Mucosa of stomach (tissue), 1 donor: ENCODE measurements at regions not wholly inside any gene's neighbourhood (a gene's known extent, or its start where the extent isn't known, plus 50 kb on each side); places are given as distances from the start of the nearest gene placed in this dataset.

ENCODE experiments used
- H3K27me3 ChIP-seq: one replicate; pipeline ENCODE4 v1.7.0; 2013; ENCODE audit warnings: mild to moderate bottlenecking, low read length; ENCODE audit not compliant: control insufficient read depth, insufficient read depth
- H3K36me3 ChIP-seq: one replicate; pipeline ENCODE4 v1.7.0; 2013; ENCODE audit warnings: low read length; ENCODE audit not compliant: control insufficient read depth, insufficient read depth
- H3K4me1 ChIP-seq: one replicate; pipeline ENCODE4 v1.7.0; 2013; ENCODE audit warnings: mild to moderate bottlenecking, low read length; ENCODE audit not compliant: control insufficient read depth, insufficient read depth
- H3K4me3 ChIP-seq: one replicate; pipeline ENCODE4 v1.7.0; 2013; ENCODE audit warnings: low read length
- H3K9ac ChIP-seq: one replicate; pipeline ENCODE4 v1.7.0; 2013; ENCODE audit warnings: mild to moderate bottlenecking, low read length, moderate library complexity
- H3K9me3 ChIP-seq: one replicate; pipeline ENCODE4 v1.7.0; 2013; ENCODE audit warnings: mild to moderate bottlenecking, low read length, moderate library complexity; ENCODE audit not compliant: control insufficient read depth
- donor health status: Pancreatic carcinoma.

- no peak overlapping the region for H3K9ac ChIP-seq
- no peaks in the 10 kb centered on the region for H3K27me3 ChIP-seq
- H3K36me3 ChIP-seq: no peaks in the 10 kb centered on the region
- H3K9me3 ChIP-seq: no peaks in the 10 kb centered on the region
- peaks cover 8% of the 10 kb centered on the region for H3K4me1 ChIP-seq
- H3K4me3 ChIP-seq: no peak overlapping the region
Observed at GRCh38 chr6:113461153-113461932, 395.8 kb upstream of the MARCKS start.

GRCh38 chr6:113464536-113464935 lies 392.6 kb upstream of the MARCKS start:
- no peak overlapping the region for H3K4me3 ChIP-seq

GRCh38 chr6:113464960-113465359 lies 392.2 kb upstream of the MARCKS start:
- no peak overlapping the region for H3K4me3 ChIP-seq
- H3K9ac ChIP-seq: no peak overlapping the region
- H3K36me3 ChIP-seq: no peaks in the 10 kb centered on the region
- no peaks in the 10 kb centered on the region for H3K4me1 ChIP-seq
- H3K9me3 ChIP-seq: no peaks in the 10 kb centered on the region
- no peaks in the 10 kb centered on the region for H3K27me3 ChIP-seq

More at GRCh38 chr6:113464536-113464935, 392.6 kb upstream of the MARCKS start:
- Histone ChIP-seq H3K4me1 (no peaks in the 10 kb centered on the region), H3K9me3 (no peaks in the 10 kb centered on the region), H3K36me3 (no peaks in the 10 kb centered on the region), H3K27me3 (no peaks in the 10 kb centered on the region), H3K9ac (no peak overlapping the region)

GRCh38 chr6:113466526-113466925 lies 390.6 kb upstream of the MARCKS start:
- Histone ChIP-seq H3K9ac (no peak overlapping the region), H3K4me1 (no peaks in the 10 kb centered on the region), H3K9me3 (no peaks in the 10 kb centered on the region), H3K36me3 (no peaks in the 10 kb centered on the region), H3K27me3 (no peaks in the 10 kb centered on the region), H3K4me3 (no peak overlapping the region)

GRCh38 chr6:113475392-113475791 lies 381.8 kb upstream of the MARCKS start:
- Histone ChIP-seq H3K27me3 (no peaks in the 10 kb centered on the region), H3K36me3 (no peaks in the 10 kb centered on the region), H3K4me1 (no peaks in the 10 kb centered on the region), H3K9me3 (no peaks in the 10 kb centered on the region), H3K9ac (no peak overlapping the region), H3K4me3 (no peak overlapping the region)

- Histone ChIP-seq H3K9me3 (no peaks in the 10 kb centered on the region), H3K4me3 (no peak overlapping the region), H3K36me3 (no peaks in the 10 kb centered on the region), H3K4me1 (no peaks in the 10 kb centered on the region), H3K9ac (no peak overlapping the region), H3K27me3 (no peaks in the 10 kb centered on the region)
Observed at GRCh38 chr6:113476937-113477839, 380.0 kb upstream of the MARCKS start.

- no peak overlapping the region for H3K9ac ChIP-seq
- H3K4me1 ChIP-seq: no peaks in the 10 kb centered on the region
- H3K27me3 ChIP-seq: no peaks in the 10 kb centered on the region
- H3K9me3 ChIP-seq: no peaks in the 10 kb centered on the region
- no peak overlapping the region for H3K4me3 ChIP-seq
- no peaks in the 10 kb centered on the region for H3K36me3 ChIP-seq
Observed at GRCh38 chr6:113480616-113481015, 376.5 kb upstream of the MARCKS start.

- no peaks in the 10 kb centered on the region for H3K4me1 ChIP-seq
- H3K27me3 ChIP-seq: no peaks in the 10 kb centered on the region
- H3K9me3 ChIP-seq: no peaks in the 10 kb centered on the region
- no peak overlapping the region for H3K4me3 ChIP-seq
- no peak overlapping the region for H3K9ac ChIP-seq
- H3K36me3 ChIP-seq: no peaks in the 10 kb centered on the region
Observed at GRCh38 chr6:113481458-113481857, 375.7 kb upstream of the MARCKS start.

GRCh38 chr6:113481910-113482309 lies 375.2 kb upstream of the MARCKS start:
- Histone ChIP-seq H3K36me3 (no peaks in the 10 kb centered on the region), H3K4me1 (no peaks in the 10 kb centered on the region), H3K9ac (no peak overlapping the region), H3K27me3 (no peaks in the 10 kb centered on the region), H3K4me3 (no peak overlapping the region), H3K9me3 (no peaks in the 10 kb centered on the region)

- no peak overlapping the region for H3K9ac ChIP-seq
- H3K36me3 ChIP-seq: no peaks in the 10 kb centered on the region
- no peaks in the 10 kb centered on the region for H3K27me3 ChIP-seq
- H3K4me3 ChIP-seq: no peak overlapping the region
- no peaks in the 10 kb centered on the region for H3K4me1 ChIP-seq
- H3K9me3 ChIP-seq: no peaks in the 10 kb centered on the region
Observed at GRCh38 chr6:113482771-113483170, 374.4 kb upstream of the MARCKS start.

- no peaks in the 10 kb centered on the region for H3K9me3 ChIP-seq
- H3K36me3 ChIP-seq: no peaks in the 10 kb centered on the region
- H3K9ac ChIP-seq: no peak overlapping the region
- no peaks in the 10 kb centered on the region for H3K27me3 ChIP-seq
- no peak overlapping the region for H3K4me3 ChIP-seq
- H3K4me1 ChIP-seq: no peaks in the 10 kb centered on the region
Observed at GRCh38 chr6:113486199-113486598, 370.9 kb upstream of the MARCKS start.

GRCh38 chr6:113487489-113488058 lies 369.6 kb upstream of the MARCKS start:
- no peaks in the 10 kb centered on the region for H3K9me3 ChIP-seq
- no peak overlapping the region for H3K9ac ChIP-seq
- H3K27me3 ChIP-seq: no peaks in the 10 kb centered on the region
- H3K4me3 ChIP-seq: no peak overlapping the region
- H3K4me1 ChIP-seq: no peaks in the 10 kb centered on the region
- H3K36me3 ChIP-seq: no peaks in the 10 kb centered on the region
